GM13977 (cell line): ENCODE measurements at regions not wholly inside any gene's neighbourhood (a gene's known extent, or its start where the extent isn't known, plus 50 kb on each side); places are given as distances from the start of the nearest gene placed in this dataset.

ENCODE experiments used
- DNase-seq: peaks from one replicate; pipeline ENCODE4 v3.0.0; 2012; ENCODE audit warnings: low spot score
- CTCF ChIP-seq: IDR thresholded peaks from 2 replicates; pipeline ENCODE4 v1.5.1; 2012; ENCODE audit warnings: mild to moderate bottlenecking, control low read depth; ENCODE audit not compliant: insufficient read depth; ENCODE audit errors: extremely low read depth, missing control alignments
- in situ Hi-C: fragments of 300-500 bp; cut with MboI; formaldehyde crosslinking; loops from one replicate; pipeline ENCODE4 v1.12.0; 2022; ENCODE audit warnings: low sequenced_read_pairs, low pct_unique_long_range_greater_than_20kb, mixed read lengths, inconsistent platforms; ENCODE audit not compliant: unreplicated experiment

GRCh38 chr17:33858121-33858520, 397.0 kb upstream of the CCL2 start:
- in situ Hi-C loops = no loop called here
- no peak for TF ChIP-seq CTCF
- no peak for DNase-seq

- in situ Hi-C loops = no loop called here
- no peak for DNase-seq
- no peak for TF ChIP-seq CTCF
Measured at GRCh38 chr17:33858682-33859081, 396.4 kb upstream of the CCL2 start.

- TF ChIP-seq CTCF = no peak
- DNase-seq = no peak
- in situ Hi-C loops = no loop called here
Measured at GRCh38 chr17:33862772-33863602, 392.1 kb upstream of the CCL2 start.

DNA sequence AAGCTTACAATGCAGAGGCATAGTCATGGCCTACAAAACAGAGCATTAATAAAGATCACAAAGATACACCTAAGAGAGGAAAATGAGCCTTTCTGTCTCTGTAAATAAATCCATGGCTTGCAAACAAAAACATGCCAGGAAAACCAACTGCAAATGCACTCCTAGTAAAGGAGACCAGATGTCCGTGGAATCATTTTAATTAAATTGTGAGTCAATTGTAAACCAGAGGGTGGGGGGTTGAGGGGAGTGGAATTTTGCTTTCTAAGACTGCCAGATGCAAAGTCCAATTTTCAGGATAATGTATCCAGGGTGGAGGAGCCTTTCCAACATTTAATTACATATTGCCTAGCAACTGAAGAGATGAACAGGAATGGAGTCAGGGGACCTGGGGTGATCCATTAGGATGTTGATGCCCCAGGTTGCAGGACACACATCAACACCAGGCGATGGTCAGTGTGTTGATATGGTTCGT, 390.3 kb upstream of the CCL2 start:
- no peak for DNase-seq
- in situ Hi-C loops = no loop called here
- TF ChIP-seq CTCF = no peak

DNA sequence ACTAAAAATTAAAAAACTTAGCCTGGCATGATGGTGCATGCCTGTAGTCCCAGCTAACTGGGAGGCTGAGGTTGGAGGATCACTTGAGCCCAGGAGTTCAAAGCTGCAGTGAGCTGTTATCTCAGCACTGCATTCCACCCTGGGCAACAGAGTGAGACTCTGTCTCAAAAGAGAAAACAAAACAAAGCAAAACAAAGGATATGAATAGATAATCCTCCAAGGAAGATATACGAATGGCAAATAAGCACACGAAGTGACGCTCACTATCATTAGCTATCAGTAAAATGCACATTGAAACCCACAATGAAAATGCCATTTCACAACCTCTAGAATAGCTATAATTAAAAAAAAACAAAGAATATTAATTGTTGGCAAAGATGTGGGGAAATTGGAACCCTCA, 386.2 kb upstream of the CCL2 start:
- no peak for DNase-seq
- in situ Hi-C loops = no loop called here
- TF ChIP-seq CTCF = no peak

DNA sequence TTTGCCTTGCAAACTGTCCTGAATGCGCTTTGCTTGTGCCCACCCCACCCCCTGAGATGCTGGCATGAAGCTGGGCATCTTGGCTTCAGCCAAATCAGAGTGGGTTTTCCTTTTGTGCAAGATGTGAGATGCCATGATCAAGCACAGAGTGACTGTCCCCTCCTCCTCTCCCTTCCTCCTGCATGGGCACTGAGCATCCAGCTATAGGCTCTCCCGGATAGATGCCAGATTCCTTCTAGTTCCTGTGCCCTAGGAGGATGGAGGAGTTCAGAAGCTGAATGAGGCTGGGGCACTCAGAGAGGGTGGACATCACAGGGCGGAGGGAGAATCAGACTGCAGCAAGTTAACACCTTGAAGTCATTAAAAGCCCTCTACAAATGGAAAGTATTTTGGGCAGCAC, 384.1 kb upstream of the CCL2 start:
- in situ Hi-C loops = no loop called here
- no peak for DNase-seq
- TF ChIP-seq CTCF = no peak
